HEK293T (cell line): ENCODE measurements at regions not wholly inside any gene's neighbourhood (a gene's known extent, or its start where the extent isn't known, plus 50 kb on each side); places are given as distances from the start of the nearest gene placed in this dataset.

Source experiments
- CTCF ChIA-PET: fragments of 350-600 bp; formaldehyde crosslinking; extraction: SDS; loops from one replicate; lab custom pipeline; 2021; ENCODE audit warnings: antibody characterized with exemption, inconsistent platforms; lab: Yijun Ruan, JAX
- POLR2A ChIA-PET: fragments of 350-600 bp; formaldehyde crosslinking; extraction: SDS; loops from one replicate; lab custom pipeline; 2020; ENCODE audit warnings: antibody characterized with exemption, inconsistent platforms; lab: Yijun Ruan, JAX
- DNase-seq: peaks from one replicate; pipeline ENCODE4 v3.0.0; 2012; ENCODE audit warnings: mixed read lengths; ENCODE audit errors: extremely low spot score
- ARNT ChIP-seq: fragments of 450-650 bp; IDR thresholded peaks from 2 replicates; pipeline ENCODE4 v1.6.1; 2017; ENCODE audit warnings: mild to moderate bottlenecking
- BHLHE40 ChIP-seq: fragments of 450-650 bp; IDR thresholded peaks from 2 replicates; pipeline ENCODE4 v1.6.1; 2016; ENCODE audit warnings: mild to moderate bottlenecking, moderate library complexity, borderline replicate concordance
- CTBP1 ChIP-seq: fragments of 450-650 bp; IDR thresholded peaks from 2 replicates; pipeline ENCODE4 v1.6.1; 2016; ENCODE audit warnings: borderline replicate concordance
- ELF4 ChIP-seq: fragments of 450-650 bp; IDR thresholded peaks from 2 replicates; pipeline ENCODE4 v1.6.1; 2017; ENCODE audit warnings: antibody characterized with exemption
- FOXA1 ChIP-seq: fragments of 450-650 bp; IDR thresholded peaks from 2 replicates; pipeline ENCODE4 v1.6.1; 2016; ENCODE audit warnings: mild to moderate bottlenecking
- FOXK2 ChIP-seq: fragments of 450-650 bp; IDR thresholded peaks from 2 replicates; pipeline ENCODE4 v1.6.1; 2016; ENCODE audit warnings: mild to moderate bottlenecking
- FOXM1 ChIP-seq: fragments of 450-650 bp; IDR thresholded peaks from 2 replicates; pipeline ENCODE4 v1.6.1; 2017; ENCODE audit warnings: mild to moderate bottlenecking, borderline replicate concordance
- HDGF ChIP-seq: fragments of 450-650 bp; IDR thresholded peaks from 2 replicates; pipeline ENCODE4 v1.6.1; 2017; ENCODE audit warnings: antibody characterized with exemption, borderline replicate concordance
- L3MBTL2 ChIP-seq: fragments of 450-650 bp; conservative IDR thresholded peaks from 2 replicates; pipeline ENCODE4 v1.6.1; 2016; ENCODE audit warnings: mild to moderate bottlenecking
- LEF1 ChIP-seq: fragments of 450-650 bp; IDR thresholded peaks from 2 replicates; pipeline ENCODE4 v1.6.1; 2017; ENCODE audit warnings: mild to moderate bottlenecking, borderline replicate concordance
- NFRKB ChIP-seq: fragments of 450-650 bp; IDR thresholded peaks from 2 replicates; pipeline ENCODE4 v1.6.1; 2016; ENCODE audit warnings: mild to moderate bottlenecking, moderate library complexity
- PKNOX1 ChIP-seq: fragments of 450-650 bp; IDR thresholded peaks from 2 replicates; pipeline ENCODE4 v1.6.1; 2016
- SP1 ChIP-seq: fragments of 450-650 bp; IDR thresholded peaks from 2 replicates; pipeline ENCODE4 v1.6.1; 2017
- SUZ12 ChIP-seq: fragments of 450-650 bp; IDR thresholded peaks from 2 replicates; pipeline ENCODE4 v1.6.1; 2016; ENCODE audit warnings: mild to moderate bottlenecking
- TARDBP ChIP-seq: fragments of 450-650 bp; IDR thresholded peaks from 2 replicates; pipeline ENCODE4 v1.6.1; 2016
- ZNF384 ChIP-seq: fragments of 450-650 bp; IDR thresholded peaks from 2 replicates; pipeline ENCODE4 v1.6.1; 2016

GRCh38 chr11:90844041-90844440 lies 621.2 kb upstream of the CHORDC1 start:
- POLR2A ChIA-PET, result no interaction called here
- DNase-seq, result no peak
- CTCF ChIA-PET, result no interaction called here
- TF ChIP-seq LEF1, result no peak
- no peak for TF ChIP-seq SP1
- no peak for TF ChIP-seq BHLHE40
- TF ChIP-seq ZNF384, result no peak
- no peak for TF ChIP-seq FOXM1

GRCh38 chr11:90842681-90843080 lies 619.8 kb upstream of the CHORDC1 start:
- TF ChIP-seq L3MBTL2 (no peak), ZNF384 (no peak)
- ChIA-PET POLR2A (no interaction called here), CTCF (no interaction called here)
- no peak for DNase-seq

- POLR2A ChIA-PET, result no interaction called here
- CTCF ChIA-PET, result no interaction called here
- DNase-seq, result no peak
- TF ChIP-seq SUZ12 (no peak), ELF4 (no peak), FOXM1 (no peak), FOXK2 (no peak), TARDBP (no peak), SP1 (no peak), PKNOX1 (no peak), HDGF (no peak), FOXA1 (no peak), BHLHE40 (no peak)
Measured at GRCh38 chr11:90840071-90840470, 617.2 kb upstream of the CHORDC1 start.

GRCh38 chr11:90836031-90836430 lies 613.2 kb upstream of the CHORDC1 start:
- ChIA-PET CTCF (no interaction called here), POLR2A (no interaction called here)
- DNase-seq, result no peak
- TF ChIP-seq FOXM1, result no peak
- no peak for TF ChIP-seq FOXA1
- TF ChIP-seq SP1, result no peak
- TF ChIP-seq TARDBP, result no peak

- CTCF ChIA-PET, result no interaction called here
- no peak for DNase-seq
- TF ChIP-seq HDGF (no peak), TARDBP (no peak), FOXK2 (no peak), ARNT (no peak), NFRKB (no peak), FOXM1 (no peak), ZNF384 (no peak), SP1 (no peak), ELF4 (no peak), BHLHE40 (no peak), SUZ12 (no peak), LEF1 (no peak), FOXA1 (no peak)
- POLR2A ChIA-PET, result no interaction called here
Measured at GRCh38 chr11:90823446-90823845, 600.6 kb upstream of the CHORDC1 start.

GRCh38 chr11:90822996-90823395 lies 600.1 kb upstream of the CHORDC1 start:
- no peak for DNase-seq
- TF ChIP-seq ZNF384 (no peak), NFRKB (no peak), ARNT (no peak), ELF4 (no peak), L3MBTL2 (no peak), TARDBP (no peak), SUZ12 (no peak), HDGF (no peak), CTBP1 (no peak), SP1 (no peak), FOXA1 (no peak), BHLHE40 (no peak), FOXK2 (no peak), FOXM1 (no peak), LEF1 (no peak), PKNOX1 (no peak)
- ChIA-PET CTCF (no interaction called here), POLR2A (no interaction called here)

GRCh38 chr11:90818196-90818745 lies 595.4 kb upstream of the CHORDC1 start:
- no peak for DNase-seq
- TF ChIP-seq FOXK2, result no peak
- ChIA-PET CTCF (no interaction called here), POLR2A (no interaction called here)

- no peak for DNase-seq
- ChIA-PET POLR2A (no interaction called here), CTCF (no interaction called here)
- TF ChIP-seq FOXM1 (no peak), HDGF (no peak), CTBP1 (no peak), FOXK2 (no peak), SUZ12 (no peak), FOXA1 (no peak), L3MBTL2 (no peak), BHLHE40 (no peak), ZNF384 (no peak), SP1 (no peak), TARDBP (no peak), LEF1 (no peak), ARNT (no peak), NFRKB (no peak)
Measured at GRCh38 chr11:90809581-90809980, 586.7 kb upstream of the CHORDC1 start.
